Loucy (cell line): ENCODE measurements at regions not wholly inside any gene's neighbourhood (a gene's known extent, or its start where the extent isn't known, plus 50 kb on each side); places are given as distances from the start of the nearest gene placed in this dataset.

Experiments
- CTCF ChIP-seq: fragments of 200-600 bp; sonication (generic); conservative IDR thresholded peaks from 2 replicates; pipeline ENCODE4 v1.5.1; 2014; ENCODE audit warnings: mild to moderate bottlenecking, antibody characterized with exemption, low read length
- EZH2phosphoT487 ChIP-seq: fragments of 200-600 bp; IDR thresholded peaks from 2 replicates; pipeline ENCODE4 v1.6.1; 2018; ENCODE audit warnings: antibody characterized with exemption, mild to moderate bottlenecking, moderate library complexity, borderline replicate concordance

GRCh38 chr2:146939991-146940685 lies 904.7 kb upstream of the ACVR2A start:
- TF ChIP-seq CTCF (no peak), EZH2phosphoT487 (no peak)
